ENCODE measurements at regions not wholly inside any gene's neighbourhood (a gene's known extent, or its start where the extent isn't known, plus 50 kb on each side); places are given as distances from the start of the nearest gene placed in this dataset.
"Not testable (repeated sequence)": the region's sequence is repeated elsewhere in the genome, so short reads cannot be mapped to it uniquely, and the experiment has no call there.

DNA sequence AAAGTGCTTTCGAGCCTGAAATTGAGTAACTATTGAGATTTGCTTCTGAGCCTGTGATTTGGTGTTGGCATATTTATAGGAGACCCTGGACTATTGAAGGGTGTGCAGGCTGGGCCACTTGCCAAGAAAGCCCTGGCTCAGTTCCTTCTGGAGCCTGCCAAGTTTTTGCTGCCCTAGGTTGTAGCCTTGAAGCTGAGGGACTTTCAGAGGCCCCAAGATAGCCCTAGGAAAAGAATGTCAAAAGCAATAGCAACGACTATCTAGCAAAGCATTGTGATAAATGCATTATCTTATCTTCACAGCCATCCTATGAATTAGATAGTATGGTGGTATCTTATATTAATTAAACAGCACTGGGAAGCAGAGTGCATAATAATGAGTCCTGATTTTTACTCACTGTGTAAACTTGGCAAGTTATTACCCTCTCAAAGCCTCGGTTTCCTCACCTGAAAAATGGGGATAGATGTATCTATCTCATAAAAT is 473.7 kb upstream of the PODXL start:
- no peak for DNase-seq (ENCODE audit: low read depth in 3 of 3)

DNA sequence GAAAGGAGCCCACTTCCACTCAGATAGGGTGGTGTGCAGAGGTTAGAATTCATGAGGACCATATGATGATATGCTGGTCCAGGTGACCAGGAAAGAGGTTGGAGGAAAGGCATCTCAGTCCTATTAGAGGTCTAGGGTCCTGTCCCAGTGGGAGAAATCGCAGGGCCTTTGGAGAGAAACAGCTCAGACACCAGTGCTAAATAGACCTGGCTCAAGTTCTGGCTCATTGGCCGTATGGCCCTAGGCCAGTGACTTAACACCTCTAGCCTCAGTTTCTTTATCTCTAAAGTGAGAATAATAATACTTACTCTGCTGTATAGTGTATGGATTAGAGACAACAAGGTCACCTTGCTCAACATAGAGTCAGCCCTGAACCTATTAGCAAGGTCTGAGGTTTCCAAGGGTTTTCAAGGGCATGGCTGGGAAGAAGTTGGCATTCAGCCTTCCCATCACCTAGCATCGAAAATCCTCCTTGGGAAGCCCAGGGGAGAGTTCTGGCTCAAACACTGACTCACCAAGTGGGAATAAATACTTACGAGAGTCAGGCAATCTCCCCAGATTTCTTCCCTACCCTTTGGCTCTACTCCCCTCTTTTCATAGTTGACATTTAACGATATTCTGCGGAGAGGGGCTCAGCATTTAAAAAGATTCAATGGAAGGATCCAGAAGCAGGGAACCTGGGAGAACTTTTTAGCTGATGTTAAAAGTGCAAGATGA is 473.1 kb upstream of the PODXL start:
- no peak for DNase-seq (ENCODE audit: low read depth in 3 of 3)

DNA sequence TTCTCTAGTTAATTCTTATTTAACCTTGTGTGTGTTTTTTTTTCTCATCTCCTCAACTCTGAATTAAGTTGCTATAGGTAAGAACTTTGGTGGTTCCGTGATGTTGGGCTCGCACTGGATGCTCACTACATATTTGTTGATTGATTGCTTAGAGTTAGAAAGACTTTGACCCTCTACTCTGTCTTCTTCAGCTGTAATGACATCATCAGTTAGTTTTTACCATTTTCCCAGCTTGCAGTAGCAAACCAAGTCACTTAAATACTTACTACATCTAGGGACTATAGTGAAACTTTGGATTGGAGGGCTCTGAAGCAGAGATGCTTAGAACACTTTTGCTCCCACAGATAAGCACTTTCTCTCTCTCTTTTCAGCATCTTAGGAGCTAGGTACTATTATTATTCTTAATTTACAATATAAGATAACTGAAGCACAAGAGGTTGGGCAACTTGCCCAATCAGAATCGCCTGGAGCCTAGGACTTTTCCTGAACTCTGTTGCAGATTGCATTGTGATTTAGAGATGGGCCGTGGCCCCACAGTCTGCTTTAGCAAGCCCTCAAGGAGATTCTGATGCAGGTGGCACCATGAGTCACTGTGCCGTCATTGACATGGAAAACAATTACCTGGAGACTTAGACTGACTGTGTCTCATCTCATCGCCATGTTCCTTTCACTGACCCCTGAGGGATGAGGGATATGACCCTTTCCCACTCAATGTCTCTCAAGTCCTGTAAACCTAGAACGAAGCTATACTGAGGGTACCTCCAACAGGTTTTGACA is 471.9 kb upstream of the PODXL start:
- DNase-seq (ENCODE audit: low read depth in 3 of 3): no peak

DNA sequence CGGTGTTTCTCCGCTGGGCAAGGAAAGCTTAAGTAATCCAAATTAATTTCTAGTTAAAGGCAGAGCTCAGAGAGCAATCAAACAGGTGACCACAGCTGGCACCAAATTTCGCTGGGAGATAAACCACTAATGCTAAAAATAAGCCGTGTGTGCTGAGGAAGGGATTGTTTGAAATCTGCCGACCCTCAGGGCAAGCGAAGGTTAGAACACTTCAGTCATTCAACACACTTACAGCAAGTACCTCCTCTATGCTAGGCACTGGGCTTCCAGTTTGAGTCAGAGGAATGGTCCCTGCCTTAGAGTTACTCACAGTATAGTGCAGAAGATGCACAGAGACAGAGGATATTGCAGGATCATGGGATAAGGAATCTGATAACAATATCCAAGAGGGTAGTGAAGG is 467.9 kb upstream of the PODXL start:
- no peak for DNase-seq (ENCODE audit: low read depth in 3 of 3)

DNA sequence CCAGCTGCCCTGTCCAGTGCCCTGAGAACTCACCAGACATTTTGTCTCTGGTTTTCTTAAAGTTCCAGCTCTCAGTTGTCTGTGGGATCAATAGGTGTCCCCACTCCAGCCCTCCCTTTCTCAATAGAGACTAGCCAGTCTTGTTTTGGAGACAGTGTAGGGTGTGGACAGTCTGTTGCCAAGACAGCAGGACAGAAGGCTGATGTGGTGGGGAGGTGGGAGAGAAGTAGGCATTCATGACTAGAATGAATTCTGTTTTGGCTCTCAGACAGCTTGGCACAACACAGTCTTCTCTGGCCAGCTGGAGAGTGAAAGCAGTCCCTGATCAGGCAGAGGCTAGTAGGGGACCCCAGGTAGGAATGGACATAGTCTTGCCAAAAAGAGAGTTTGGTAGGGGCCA is 467.0 kb upstream of the PODXL start:
- no peak for DNase-seq (ENCODE audit: low read depth in 3 of 3)

DNA sequence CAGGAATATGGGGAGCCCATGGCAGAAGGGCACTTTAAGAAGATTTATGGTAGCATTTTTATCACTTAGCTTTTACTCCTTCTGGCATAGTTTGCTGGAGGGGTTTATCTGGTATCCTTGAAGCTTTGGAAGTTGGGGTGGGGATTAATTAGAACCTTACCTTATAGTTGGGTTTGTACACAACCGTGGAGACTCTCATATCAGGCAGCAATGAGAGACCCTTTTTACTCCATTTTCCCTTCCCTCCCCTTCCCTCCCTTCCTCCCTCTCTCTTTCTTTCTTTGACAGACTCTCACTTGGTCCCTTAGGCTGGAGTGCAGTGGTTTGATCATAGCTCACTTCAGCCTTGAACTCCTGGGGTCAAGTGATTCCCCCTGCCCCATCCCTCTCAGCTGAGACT is 465.8 kb upstream of the PODXL start:
- DNase-seq (ENCODE audit: low read depth in 3 of 3): no peak

DNA sequence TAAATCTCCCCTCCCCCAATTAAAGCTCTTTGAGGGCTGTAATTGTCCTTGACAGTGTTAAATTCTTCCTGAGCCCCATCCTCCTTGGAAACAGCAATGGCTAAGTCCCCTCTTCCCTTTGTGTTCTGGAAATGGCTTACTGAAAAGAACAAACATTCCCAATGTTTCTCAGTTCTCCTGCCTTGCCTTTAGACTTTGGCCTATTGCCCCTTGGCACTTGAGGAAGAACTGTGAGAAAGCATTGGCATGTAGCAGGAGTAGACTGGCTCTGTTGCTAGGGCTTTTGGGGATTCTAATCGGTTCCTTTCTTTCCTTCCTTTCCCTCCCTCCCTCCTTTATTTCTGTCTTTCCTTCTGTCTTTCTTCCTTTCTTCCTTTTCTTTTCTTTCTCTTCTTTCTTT is 463.3 kb upstream of the PODXL start:
- DNase-seq (ENCODE audit: low read depth in 3 of 3): no peak

DNA sequence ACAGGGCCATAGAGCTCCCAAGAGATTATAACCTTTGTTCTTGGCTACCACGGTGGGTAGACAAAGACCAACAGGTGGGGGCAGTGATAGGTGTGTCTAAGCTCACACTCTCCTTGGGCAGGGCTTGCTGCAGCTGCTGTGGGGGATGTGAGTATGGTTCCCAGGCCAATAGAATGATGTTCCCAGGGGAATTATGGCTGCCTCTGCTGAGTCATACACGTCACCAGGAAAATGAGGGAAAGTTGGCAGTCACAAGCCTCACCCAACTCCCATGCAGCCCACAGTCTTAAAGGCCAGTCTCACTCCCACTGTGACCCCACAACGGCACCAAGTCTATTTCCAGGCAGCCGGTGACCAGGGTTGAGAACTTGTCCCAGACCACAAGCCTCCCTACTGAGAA is 453.4 kb upstream of the PODXL start:
- DNase-seq (ENCODE audit: low read depth in 3 of 3): no peak

DNA sequence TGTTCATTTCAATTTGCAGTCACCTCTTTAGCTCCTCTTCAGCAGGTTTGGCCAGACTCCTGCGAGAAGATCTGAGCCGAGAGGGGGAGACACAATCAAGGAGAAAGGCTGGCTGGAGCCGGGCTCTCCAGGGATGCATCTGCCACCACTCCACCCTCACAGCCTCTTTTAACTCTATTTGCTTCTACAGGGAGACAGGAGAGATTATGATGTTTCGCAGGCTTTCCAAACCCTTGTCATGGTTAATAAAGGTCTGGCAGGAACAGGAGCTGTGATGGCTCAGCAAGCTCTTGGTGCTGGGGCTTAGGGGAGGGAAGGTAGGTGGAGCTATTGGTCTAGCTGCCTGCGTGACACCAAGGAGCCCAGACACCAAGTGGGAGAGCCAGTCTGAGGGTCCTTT is 448.1 kb upstream of the PODXL start:
- no peak for DNase-seq (ENCODE audit: low read depth in 3 of 3)

DNA sequence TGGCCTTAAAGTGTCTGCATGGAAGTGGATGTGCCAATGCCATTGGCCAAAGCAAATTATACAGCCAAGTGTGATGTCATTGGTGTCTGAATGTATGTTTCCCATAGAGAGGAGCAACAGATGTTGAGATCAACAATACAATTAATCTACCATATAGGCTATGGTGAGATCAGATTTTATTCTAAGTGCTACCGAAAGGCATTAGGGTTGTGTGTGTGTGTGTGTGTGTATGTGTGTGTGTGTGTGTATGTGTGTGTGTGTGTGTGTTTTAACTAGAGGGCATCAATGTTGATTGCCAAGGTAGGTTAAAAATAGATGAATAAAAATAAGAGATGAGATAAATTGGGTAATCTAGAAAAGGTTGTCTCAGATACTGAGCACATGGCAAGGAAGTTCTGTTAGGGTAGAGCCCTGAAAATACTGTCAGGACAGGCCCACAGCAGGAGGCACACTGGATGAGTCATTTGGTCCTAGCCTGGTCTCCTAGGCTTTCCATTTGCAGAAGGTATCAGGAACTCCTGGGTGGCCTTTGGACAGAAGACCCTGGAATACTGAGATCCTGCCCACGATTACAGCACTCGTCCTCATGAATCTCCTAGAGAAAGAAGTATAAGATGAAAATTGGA is 446.0 kb upstream of the PODXL start:
- DNase-seq (ENCODE audit: low read depth in 3 of 3): no peak

DNA sequence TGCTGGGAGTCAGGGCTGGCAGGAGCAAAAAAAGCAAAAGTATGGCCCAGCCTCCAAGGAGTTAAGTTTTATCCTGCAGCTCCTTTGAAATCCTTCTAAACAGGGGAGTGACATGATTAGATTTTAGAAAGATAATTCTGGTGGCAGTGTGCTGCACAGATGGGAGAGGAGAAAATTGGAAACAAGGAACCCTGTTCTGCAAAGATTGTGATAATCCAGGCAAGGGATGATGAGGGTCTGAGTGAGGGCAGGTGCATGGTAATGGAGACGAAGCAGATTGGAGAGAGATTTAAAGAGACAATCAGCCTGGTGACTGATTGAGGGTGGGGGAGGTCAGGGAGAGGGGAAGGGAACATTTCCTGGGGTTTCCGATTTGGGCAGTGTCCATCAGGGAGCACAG is 444.7 kb upstream of the PODXL start:
- DNase-seq (ENCODE audit: low read depth in 3 of 3): no peak

DNA sequence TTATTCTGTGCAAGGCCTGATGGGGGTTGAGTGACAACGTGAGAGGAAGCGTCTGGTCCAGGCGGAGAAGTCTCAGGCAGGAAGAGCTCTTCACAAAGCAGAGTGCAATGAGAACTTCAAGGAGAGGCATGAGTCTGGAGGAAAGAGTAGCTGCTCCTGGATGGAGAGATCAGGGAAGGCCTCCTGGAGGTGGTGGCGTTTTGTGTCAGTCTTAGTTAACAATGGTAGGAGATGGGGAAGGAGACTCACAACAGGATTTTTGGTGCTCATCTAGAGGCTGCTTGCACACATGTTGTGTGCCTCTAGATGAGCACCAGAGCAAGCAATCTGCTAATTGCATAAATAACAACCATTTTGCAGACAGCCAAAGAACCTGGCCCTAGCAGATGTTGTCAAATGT is 442.8 kb upstream of the PODXL start:
- no peak for DNase-seq (ENCODE audit: low read depth in 3 of 3)

DNA sequence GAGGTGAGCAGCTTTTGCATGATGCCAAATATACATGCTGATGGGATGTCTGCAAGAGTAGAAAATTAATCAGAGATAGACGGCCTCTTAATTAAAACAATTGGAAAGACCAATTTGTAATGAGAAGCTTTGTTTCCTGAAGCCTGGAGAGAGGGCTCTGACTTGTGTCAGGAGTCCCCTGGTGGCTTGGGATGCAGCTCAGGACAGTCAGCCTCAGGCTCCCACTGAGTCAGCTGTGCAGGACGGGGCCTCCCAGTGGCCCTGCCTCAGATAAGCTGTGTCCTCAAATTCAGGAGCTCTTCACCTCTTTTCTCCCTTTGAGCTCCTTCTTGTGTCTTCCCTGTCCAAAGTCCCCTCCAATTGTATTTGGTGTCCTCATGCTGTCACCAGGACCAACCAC is 438.9 kb upstream of the PODXL start:
- no peak for DNase-seq (ENCODE audit: low read depth in 3 of 3)

DNA sequence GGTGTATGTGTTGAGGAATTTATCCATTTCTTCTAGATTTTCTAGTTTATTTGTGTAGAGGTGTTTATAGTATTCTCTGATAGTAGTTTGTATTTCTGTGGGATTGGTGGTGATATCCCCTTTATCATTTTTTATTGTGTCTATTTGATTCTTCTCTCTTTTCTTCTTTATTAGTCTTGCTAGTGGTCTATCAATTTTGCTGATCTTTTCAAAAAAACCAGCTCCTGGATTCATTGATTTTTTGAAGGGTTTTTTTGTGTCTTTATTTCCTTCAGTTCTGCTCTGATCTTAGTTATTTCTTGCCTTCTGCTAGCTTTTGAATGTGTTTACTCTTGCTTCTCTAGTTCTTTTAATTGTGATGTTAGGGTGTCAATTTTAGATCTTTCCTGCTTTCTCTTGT is 424.6 kb upstream of the PODXL start:
- DNase-seq (ENCODE audit: low read depth in 3 of 3): not testable (repeated sequence)

DNA sequence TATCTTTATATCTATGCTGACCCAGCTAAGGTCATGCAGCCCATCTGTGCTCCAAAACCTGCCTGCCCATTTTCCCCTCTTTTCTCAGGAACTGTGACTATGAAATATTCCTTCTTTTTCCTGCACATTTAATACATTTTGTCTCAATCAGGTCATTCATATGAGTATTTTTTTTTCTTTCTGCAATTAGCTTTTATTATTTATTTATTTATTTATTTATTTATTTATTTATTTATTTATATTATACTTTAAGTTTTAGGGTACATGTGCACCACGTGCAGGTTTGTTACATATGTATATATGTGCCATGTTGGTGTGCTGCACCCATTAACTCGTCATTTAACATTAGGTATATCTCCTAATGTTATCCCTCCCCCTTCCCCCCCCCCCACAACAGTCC is 421.7 kb upstream of the PODXL start:
- not testable (repeated sequence) for DNase-seq (ENCODE audit: low read depth in 3 of 3)

DNA sequence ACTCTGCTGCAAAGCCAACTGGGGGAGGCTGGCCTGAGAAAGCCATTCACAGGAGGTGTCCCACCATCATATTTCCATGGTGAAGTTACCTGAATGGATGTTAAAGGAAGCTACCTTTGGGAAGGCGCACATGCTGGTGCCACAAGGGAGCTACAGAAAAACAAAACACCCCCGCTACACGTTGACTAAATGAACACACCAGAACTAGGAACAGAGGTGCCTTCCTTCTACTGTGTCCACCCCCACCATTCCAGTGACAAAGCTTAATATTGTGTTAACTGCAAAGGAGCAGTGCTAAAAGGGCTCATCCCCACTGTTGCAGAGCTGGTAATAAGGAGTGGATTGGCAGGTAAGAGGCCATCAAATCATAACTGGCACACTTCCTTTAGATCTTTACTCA is 420.0 kb upstream of the PODXL start:
- DNase-seq (ENCODE audit: low read depth in 3 of 3): no peak

DNA sequence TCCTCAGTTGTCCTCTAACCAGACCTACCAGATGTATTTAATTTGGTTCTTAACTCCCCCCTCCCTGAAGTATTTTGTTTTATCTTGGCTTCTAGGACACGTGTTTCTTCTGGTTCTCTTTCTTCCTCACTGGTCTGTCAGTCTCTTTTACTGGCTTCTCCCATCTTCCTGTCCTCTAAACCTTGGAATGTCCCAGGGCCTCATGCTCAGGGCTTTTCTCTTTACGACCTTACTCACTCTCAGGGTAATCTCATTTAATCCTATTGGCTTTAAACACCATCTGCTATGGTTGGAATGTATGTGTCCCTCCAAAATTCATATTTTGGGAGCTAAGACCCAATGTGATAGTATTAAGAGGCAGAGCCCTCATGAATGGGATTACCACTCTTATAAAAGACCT is 418.2 kb upstream of the PODXL start:
- no peak for DNase-seq (ENCODE audit: low read depth in 3 of 3)

DNA sequence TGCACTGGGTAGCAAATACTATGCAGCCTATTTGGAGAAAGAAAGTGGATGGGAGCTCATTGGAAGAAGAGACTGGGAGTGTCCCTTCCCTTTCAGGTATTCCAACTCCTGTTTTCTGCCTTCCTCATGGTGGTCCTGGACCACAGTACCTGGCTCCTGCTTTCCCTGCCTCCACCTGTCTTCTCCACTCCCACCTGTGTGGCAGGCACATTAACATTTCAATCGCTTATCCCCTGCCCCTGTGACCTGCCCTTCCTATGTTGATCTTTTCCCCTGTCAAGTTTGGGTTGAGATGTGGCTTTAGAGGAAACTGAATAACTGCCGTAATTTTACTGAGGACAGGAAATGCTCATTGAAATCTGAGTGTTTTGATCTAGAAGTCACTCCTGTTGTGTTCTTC is 415.8 kb upstream of the PODXL start:
- DNase-seq (ENCODE audit: low read depth in 3 of 3): no peak

DNA sequence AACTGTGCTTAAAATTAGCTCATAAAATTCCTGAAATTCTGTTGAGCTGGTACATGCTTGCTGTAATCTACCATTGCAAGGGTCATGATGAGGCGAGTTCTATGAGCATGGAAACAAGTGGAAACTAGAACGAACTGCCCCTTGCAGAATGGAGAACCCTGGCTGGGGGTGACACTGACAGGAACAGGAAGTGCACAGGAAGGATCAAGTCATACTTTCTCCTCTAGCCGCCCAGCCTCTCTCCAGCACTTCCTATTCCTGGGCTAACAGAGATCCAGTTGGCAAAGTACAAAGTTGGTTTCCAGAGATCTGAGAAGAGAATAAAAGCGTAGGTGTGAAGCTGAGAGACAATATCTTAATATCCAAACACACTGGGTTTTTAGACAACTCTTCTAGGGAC is 414.2 kb upstream of the PODXL start:
- no peak for DNase-seq (ENCODE audit: low read depth in 3 of 3)

DNA sequence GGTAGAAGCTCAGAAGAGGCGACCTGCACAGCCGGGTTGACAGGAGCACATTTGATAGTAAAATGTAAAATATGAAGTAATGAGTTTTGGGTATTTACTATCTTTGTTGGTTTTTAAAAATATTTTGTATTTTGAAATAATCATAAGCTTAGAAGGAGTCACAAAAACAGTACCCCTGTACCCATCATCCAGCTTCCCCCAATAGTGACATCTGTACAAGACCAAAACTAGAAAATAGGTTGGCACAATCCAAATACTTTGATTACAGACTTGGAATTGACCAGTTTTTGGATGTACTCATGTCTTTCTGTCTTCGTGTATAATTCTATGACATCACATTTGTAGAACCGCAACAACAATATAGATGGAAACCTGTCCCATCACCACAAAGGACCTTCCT is 413.1 kb upstream of the PODXL start:
- no peak for DNase-seq (ENCODE audit: low read depth in 3 of 3)

DNA sequence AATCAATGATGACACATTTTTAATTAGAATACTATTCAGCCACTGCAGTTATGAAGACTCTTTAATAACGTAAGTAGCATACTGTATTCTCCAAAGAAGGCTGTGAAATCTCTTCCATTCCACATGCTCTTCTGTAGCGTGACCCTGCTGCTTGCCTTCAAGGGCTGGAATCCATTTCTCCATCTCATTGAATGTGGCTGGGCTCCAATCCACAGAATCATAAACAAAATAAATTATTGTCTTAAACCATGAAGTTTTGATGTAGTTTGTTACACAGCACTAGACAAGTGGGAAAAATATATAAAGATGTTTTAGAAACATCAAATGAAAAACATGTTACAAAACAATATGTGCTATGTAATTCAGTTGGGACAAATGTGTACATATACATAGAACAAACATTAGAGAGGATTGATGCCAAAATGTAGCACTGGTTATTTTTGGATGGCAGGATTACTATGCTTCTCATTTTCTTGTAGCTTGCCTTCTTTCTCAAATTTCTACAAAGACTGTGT is 410.8 kb upstream of the PODXL start:
- no peak for DNase-seq (ENCODE audit: low read depth in 3 of 3)

DNA sequence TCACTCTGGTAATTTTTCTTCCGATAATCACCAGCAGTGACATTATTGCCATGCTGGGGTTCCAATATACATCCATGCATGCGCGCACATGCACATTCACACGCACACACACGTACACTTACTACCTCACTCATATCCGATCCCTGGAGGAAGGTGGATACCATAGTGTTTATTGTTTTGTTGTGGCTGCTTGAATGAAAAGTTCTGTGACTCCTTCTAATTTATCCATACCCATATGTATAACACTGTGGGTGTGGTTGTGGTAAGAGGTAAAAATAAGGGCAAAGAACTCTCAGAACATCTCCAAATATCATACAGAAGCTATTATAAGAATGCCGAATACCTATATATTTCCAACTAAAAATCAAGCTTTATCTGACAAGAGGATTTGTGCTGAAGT is 407.8 kb upstream of the PODXL start:
- no peak for DNase-seq (ENCODE audit: low read depth in 3 of 3)

Data from stimulated activated CD4-positive, alpha-beta T cell treated with anti-CD3 and anti-CD28 coated beads, TNF-alpha, amount 100 ng/mL, for 48 hours (primary cell).